ENCODE measurements at regions not wholly inside any gene's neighbourhood (a gene's known extent, or its start where the extent isn't known, plus 50 kb on each side); places are given as distances from the start of the nearest gene placed in this dataset.

DNA sequence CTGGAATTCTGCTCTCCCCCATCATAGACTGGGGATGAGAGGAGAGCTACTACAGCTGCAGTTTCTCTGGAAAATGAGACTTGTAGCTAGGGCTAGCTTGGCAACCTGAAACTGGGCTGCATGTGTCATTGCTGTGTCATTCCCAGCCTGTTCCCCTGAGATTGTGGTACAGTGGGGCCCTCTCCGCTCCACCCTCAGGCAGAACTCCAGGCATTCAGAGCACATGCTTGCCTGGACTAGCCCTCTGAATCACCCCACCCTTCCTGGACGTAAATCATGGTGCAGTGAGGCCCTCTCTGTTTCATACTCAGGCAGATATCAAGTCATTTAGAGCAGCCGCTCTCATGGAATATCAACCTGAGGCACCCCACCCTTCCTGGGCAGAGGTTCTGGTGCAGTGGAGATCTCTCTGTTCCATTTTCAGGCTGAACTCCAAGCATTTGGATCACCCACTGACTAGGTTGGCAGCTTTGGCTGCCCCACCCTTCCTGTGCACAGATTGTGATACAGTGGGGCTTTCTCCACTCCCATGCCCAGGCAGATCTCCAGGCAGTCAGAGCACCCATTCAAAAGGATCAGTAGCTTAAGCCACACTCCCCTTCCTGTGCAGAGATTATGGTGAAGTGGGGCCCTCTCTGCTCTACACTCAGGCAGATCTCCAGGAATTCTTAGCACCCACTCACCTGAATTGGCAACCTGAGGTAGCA lies 274.4 kb downstream of the C11orf87 start (continued):
- TF ChIP-seq ELF1 (IDR thresholded peaks at IDR 0.05) (no peak), RAD21 (IDR thresholded peaks at IDR 0.05; ENCODE audit: low read length) (no peak), FOXM1 (IDR thresholded peaks at IDR 0.05; ENCODE audit: low read depth) (no peak), TAF1 (IDR thresholded peaks at IDR 0.05; ENCODE audit: borderline replicate concordance, low read depth, low read length) (no peak)

DNA sequence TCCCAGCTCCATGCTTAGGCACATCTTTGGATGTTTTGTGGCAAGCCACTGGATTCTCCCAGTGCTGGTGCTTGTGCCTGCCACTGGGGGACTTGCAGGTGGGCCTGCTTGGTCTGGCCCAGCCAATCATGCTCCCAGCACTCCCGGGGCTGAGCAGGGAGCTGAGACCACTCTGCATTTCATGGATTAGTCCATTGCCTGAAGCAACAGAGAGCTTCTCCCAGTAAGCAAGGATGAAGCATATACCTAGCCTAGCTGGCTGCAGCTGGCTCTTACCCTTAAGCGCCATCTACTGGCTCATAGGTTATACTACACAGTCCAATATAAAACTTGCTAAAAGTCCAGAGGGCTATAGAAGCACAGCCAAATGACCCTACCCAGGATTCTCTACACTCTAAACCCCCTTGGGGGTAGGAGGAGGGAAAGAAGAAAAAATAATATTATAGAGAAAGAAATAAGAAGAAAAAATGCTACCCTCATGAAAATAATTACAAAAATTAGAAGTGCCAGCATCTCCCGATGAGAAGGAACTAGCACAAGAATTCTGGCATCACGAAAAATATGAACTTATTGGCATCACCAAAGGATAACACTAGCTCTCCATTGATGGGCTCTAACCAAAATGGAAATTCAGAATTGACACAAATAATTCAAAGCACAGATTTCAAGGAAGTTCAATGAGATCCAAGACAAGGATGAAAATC lies 275.3 kb downstream of the C11orf87 start:
- H3K79me2 ChIP-seq (ENCODE audit: insufficient read depth) = no peaks in the 10 kb centered on the region
- H3K9me2 ChIP-seq = no peaks in the 10 kb centered on the region
- ChIA-PET CTCF (interaction anchor here (0.5 to 3.5 kb wide), 27 partner anchors 9 to 999 kb away, joined by 3 to 18 read pairs (median 4); partner anchors contain the start of gene C11orf87), POLR2A (no interaction called here)
- no peaks in the 10 kb centered on the region for H3K4me1 ChIP-seq (ENCODE audit: control insufficient read depth in 1 of 2, insufficient read depth in 2 of 2, low read depth in 1 of 2, low read length in 1 of 2)
- DNase-seq = peak; percentile 35
- peaks cover 11% of the 10 kb centered on the region; the same call in 1 of the 2 replicates for H3K9me3 ChIP-seq
- no peaks in the 10 kb centered on the region for H3K27me3 ChIP-seq (ENCODE audit: insufficient read depth)
- no peak overlapping the region for H3K9ac ChIP-seq
- H3K4me3 ChIP-seq (ENCODE audit: low read depth in 2 of 2, low read length in 1 of 2) = no peak overlapping the region
- no peak overlapping the region for H3K4me2 ChIP-seq
- no peaks in the 10 kb centered on the region for H4K20me1 ChIP-seq (ENCODE audit: insufficient read depth)
- peaks cover 0 to 3% of the 10 kb centered on the region in 2 experiments for H3K36me3 ChIP-seq (replicated peaks in 1 of 2; ENCODE audit: control insufficient read depth in 1 of 2, insufficient read depth in 2 of 2, low read length in 1 of 2)
- no peak overlapping the region for H3K27ac ChIP-seq (ENCODE audit: low read depth in 2 of 2, low read length in 1 of 2)
- H2AFZ ChIP-seq (ENCODE audit: low read depth) = no peak overlapping the region
- WGBS (ENCODE audit: low lambda C conversion rate) = 35% methylated on average over 4 of the region's 4 CpGs
- no peaks in the 10 kb centered on the region for H3F3A ChIP-seq (replicated peaks; ENCODE audit: insufficient read depth)
- no peak for TF ChIP-seq GATA2 (CRISPR knock-in tag; IDR thresholded peaks at IDR 0.05)
- TF ChIP-seq TEAD4 (IDR thresholded peaks at IDR 0.05; ENCODE audit: borderline replicate concordance, insufficient read depth) = no peak
- TF ChIP-seq PBX3 (IDR thresholded peaks at IDR 0.05) = no peak
- TF ChIP-seq RCOR1 (IDR thresholded peaks at IDR 0.05; ENCODE audit: low read length) = no peak
- no peak for TF ChIP-seq NRF1 (IDR thresholded peaks at IDR 0.05; ENCODE audit: low read depth, low read length)
- no peak for TF ChIP-seq YY1 (IDR thresholded peaks at IDR 0.05; ENCODE audit: low read depth)
- no peak for TF ChIP-seq RFX5 (IDR thresholded peaks at IDR 0.05; ENCODE audit: low read length)
- no peak for TF ChIP-seq GABPA (IDR thresholded peaks at IDR 0.05; ENCODE audit: low read depth)
- TF ChIP-seq TAF1 (IDR thresholded peaks at IDR 0.05; ENCODE audit: borderline replicate concordance, low read depth, low read length) = no peak
- no peak for TF ChIP-seq MEF2A (IDR thresholded peaks at IDR 0.05; ENCODE audit: borderline replicate concordance, low read depth)
- TF ChIP-seq, protein P1, sequence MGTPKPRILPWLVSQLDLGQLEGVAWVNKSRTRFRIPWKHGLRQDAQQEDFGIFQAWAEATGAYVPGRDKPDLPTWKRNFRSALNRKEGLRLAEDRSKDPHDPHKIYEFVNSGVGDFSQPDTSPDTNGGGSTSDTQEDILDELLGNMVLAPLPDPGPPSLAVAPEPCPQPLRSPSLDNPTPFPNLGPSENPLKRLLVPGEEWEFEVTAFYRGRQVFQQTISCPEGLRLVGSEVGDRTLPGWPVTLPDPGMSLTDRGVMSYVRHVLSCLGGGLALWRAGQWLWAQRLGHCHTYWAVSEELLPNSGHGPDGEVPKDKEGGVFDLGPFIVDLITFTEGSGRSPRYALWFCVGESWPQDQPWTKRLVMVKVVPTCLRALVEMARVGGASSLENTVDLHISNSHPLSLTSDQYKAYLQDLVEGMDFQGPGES (IDR thresholded peaks at IDR 0.05; ENCODE audit: low read depth, low read length) = no peak
- no peak for TF ChIP-seq ELF1 (IDR thresholded peaks at IDR 0.05)
- no peak for TF ChIP-seq MAX (IDR thresholded peaks at IDR 0.05; ENCODE audit: low read depth)
- no peak for TF ChIP-seq NFIC (IDR thresholded peaks at IDR 0.05; ENCODE audit: borderline replicate concordance)
- no peak for TF ChIP-seq FOXM1 (IDR thresholded peaks at IDR 0.05; ENCODE audit: low read depth)
- TF ChIP-seq POLR2AphosphoS5 (IDR thresholded peaks at IDR 0.05; ENCODE audit: low read depth, low read length) = no peak
- TF ChIP-seq, protein P2, sequence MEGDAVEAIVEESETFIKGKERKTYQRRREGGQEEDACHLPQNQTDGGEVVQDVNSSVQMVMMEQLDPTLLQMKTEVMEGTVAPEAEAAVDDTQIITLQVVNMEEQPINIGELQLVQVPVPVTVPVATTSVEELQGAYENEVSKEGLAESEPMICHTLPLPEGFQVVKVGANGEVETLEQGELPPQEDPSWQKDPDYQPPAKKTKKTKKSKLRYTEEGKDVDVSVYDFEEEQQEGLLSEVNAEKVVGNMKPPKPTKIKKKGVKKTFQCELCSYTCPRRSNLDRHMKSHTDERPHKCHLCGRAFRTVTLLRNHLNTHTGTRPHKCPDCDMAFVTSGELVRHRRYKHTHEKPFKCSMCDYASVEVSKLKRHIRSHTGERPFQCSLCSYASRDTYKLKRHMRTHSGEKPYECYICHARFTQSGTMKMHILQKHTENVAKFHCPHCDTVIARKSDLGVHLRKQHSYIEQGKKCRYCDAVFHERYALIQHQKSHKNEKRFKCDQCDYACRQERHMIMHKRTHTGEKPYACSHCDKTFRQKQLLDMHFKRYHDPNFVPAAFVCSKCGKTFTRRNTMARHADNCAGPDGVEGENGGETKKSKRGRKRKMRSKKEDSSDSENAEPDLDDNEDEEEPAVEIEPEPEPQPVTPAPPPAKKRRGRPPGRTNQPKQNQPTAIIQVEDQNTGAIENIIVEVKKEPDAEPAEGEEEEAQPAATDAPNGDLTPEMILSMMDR (IDR thresholded peaks at IDR 0.05) = peak; percentile 67
- TF ChIP-seq, protein P3, sequence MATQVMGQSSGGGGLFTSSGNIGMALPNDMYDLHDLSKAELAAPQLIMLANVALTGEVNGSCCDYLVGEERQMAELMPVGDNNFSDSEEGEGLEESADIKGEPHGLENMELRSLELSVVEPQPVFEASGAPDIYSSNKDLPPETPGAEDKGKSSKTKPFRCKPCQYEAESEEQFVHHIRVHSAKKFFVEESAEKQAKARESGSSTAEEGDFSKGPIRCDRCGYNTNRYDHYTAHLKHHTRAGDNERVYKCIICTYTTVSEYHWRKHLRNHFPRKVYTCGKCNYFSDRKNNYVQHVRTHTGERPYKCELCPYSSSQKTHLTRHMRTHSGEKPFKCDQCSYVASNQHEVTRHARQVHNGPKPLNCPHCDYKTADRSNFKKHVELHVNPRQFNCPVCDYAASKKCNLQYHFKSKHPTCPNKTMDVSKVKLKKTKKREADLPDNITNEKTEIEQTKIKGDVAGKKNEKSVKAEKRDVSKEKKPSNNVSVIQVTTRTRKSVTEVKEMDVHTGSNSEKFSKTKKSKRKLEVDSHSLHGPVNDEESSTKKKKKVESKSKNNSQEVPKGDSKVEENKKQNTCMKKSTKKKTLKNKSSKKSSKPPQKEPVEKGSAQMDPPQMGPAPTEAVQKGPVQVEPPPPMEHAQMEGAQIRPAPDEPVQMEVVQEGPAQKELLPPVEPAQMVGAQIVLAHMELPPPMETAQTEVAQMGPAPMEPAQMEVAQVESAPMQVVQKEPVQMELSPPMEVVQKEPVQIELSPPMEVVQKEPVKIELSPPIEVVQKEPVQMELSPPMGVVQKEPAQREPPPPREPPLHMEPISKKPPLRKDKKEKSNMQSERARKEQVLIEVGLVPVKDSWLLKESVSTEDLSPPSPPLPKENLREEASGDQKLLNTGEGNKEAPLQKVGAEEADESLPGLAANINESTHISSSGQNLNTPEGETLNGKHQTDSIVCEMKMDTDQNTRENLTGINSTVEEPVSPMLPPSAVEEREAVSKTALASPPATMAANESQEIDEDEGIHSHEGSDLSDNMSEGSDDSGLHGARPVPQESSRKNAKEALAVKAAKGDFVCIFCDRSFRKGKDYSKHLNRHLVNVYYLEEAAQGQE (IDR thresholded peaks at IDR 0.05; ENCODE audit: low read depth, low read length) = no peak
- TF ChIP-seq, protein P4, sequence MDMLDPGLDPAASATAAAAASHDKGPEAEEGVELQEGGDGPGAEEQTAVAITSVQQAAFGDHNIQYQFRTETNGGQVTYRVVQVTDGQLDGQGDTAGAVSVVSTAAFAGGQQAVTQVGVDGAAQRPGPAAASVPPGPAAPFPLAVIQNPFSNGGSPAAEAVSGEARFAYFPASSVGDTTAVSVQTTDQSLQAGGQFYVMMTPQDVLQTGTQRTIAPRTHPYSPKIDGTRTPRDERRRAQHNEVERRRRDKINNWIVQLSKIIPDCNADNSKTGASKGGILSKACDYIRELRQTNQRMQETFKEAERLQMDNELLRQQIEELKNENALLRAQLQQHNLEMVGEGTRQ (IDR thresholded peaks at IDR 0.05; ENCODE audit: borderline replicate concordance, low read depth, low read length) = no peak
- no peak for TF ChIP-seq RXRA (IDR thresholded peaks at IDR 0.05; ENCODE audit: borderline replicate concordance, low read depth)
- peak; percentile 75 for TF ChIP-seq SMC3 (IDR thresholded peaks at IDR 0.05; ENCODE audit: low read depth, low read length)

Data from SK-N-SH (cell line).